ENCODE measurements at regions not wholly inside any gene's neighbourhood (a gene's known extent, or its start where the extent isn't known, plus 50 kb on each side); places are given as distances from the start of the nearest gene placed in this dataset.

GRCh38 chr6:141669141-141669540 is 463.6 kb upstream of the GJE1 start:
- in situ Hi-C loops (cut with MboI; ENCODE audit: low pct_unique_long_range_greater_than_20kb, low sequenced_read_pairs, unreplicated experiment), result no loop called here
- no peak for DNase-seq (ENCODE audit: low spot score)
- no peak for TF ChIP-seq CTCF (IDR thresholded peaks at IDR 0.05; ENCODE audit: extremely low read depth, insufficient read depth, missing control alignments)

GRCh38 chr6:141667580-141668309 is 465.0 kb upstream of the GJE1 start:
- DNase-seq (ENCODE audit: low spot score), result no peak
- no peak for TF ChIP-seq CTCF (IDR thresholded peaks at IDR 0.05; ENCODE audit: extremely low read depth, insufficient read depth, missing control alignments)
- in situ Hi-C loops (cut with MboI; ENCODE audit: low pct_unique_long_range_greater_than_20kb, low sequenced_read_pairs, unreplicated experiment), result no loop called here

- in situ Hi-C loops (cut with MboI; ENCODE audit: low pct_unique_long_range_greater_than_20kb, low sequenced_read_pairs, unreplicated experiment), result no loop called here
- no peak for TF ChIP-seq CTCF (IDR thresholded peaks at IDR 0.05; ENCODE audit: extremely low read depth, insufficient read depth, missing control alignments)
- no peak for DNase-seq (ENCODE audit: low spot score)
Observed at GRCh38 chr6:141666187-141666586, 466.5 kb upstream of the GJE1 start.

- no peak for TF ChIP-seq CTCF (IDR thresholded peaks at IDR 0.05; ENCODE audit: extremely low read depth, insufficient read depth, missing control alignments)
- in situ Hi-C loops (cut with MboI; ENCODE audit: low pct_unique_long_range_greater_than_20kb, low sequenced_read_pairs, unreplicated experiment), result no loop called here
- DNase-seq (ENCODE audit: low spot score), result no peak
Observed at GRCh38 chr6:141664744-141665143, 468.0 kb upstream of the GJE1 start.

GRCh38 chr6:141659582-141659981 is 473.1 kb upstream of the GJE1 start:
- DNase-seq (ENCODE audit: low spot score), result no peak

GRCh38 chr6:141658696-141659095 is 474.0 kb upstream of the GJE1 start:
- no peak for DNase-seq (ENCODE audit: low spot score)
- in situ Hi-C loops (cut with MboI; ENCODE audit: low pct_unique_long_range_greater_than_20kb, low sequenced_read_pairs, unreplicated experiment), result no loop called here
- no peak for TF ChIP-seq CTCF (IDR thresholded peaks at IDR 0.05; ENCODE audit: extremely low read depth, insufficient read depth, missing control alignments)

More at GRCh38 chr6:141659582-141659981, 473.1 kb upstream of the GJE1 start:
- in situ Hi-C loops (cut with MboI; ENCODE audit: low pct_unique_long_range_greater_than_20kb, low sequenced_read_pairs, unreplicated experiment), result no loop called here
- TF ChIP-seq CTCF (IDR thresholded peaks at IDR 0.05; ENCODE audit: extremely low read depth, insufficient read depth, missing control alignments), result no peak
